Thyroid gland (tissue), 4 donors: ENCODE measurements at regions not wholly inside any gene's neighbourhood (a gene's known extent, or its start where the extent isn't known, plus 50 kb on each side); places are given as distances from the start of the nearest gene placed in this dataset.

Experiments used
- DNase-seq, 2 donors: peaks; one replicate each; pipeline ENCODE4 v3.0.0-alpha.2; 2019
- H3K27ac ChIP-seq, 3 donors: fragments of 200-600 bp; sonication (generic); 1 replicate in 2 of 3; 2 replicates in 1 of 3; pipeline ENCODE4 v1.5.1; 2016 to 2019; ENCODE audit warnings: mild to moderate bottlenecking in 1 of 3, moderate library complexity in 1 of 3
- H3K27me3 ChIP-seq: fragments of 200-600 bp; sonication (generic); one replicate; pipeline ENCODE4 v1.5.1; 2019
- H3K36me3 ChIP-seq, 2 donors: fragments of 200-600 bp; sonication (generic); one replicate each; pipeline ENCODE4 v1.5.1; 2016 to 2019
- H3K4me1 ChIP-seq, 2 donors: fragments of 200-600 bp; sonication (generic); one replicate each; pipeline ENCODE4 v1.5.1; 2017 to 2019
- H3K4me3 ChIP-seq, 3 donors: fragments of 200-600 bp; sonication (generic); replicated peaks in 1 of 3; 1 replicate in 2 of 3; 2 replicates in 1 of 3; pipeline ENCODE4 v1.5.1; 2016; ENCODE audit warnings: mild to moderate bottlenecking in 1 of 3
- H3K9me3 ChIP-seq: fragments of 200-600 bp; sonication (generic); one replicate; pipeline ENCODE4 v1.5.1; 2017
- POLR2A ChIP-seq, 2 donors: fragments of 450-650 bp; IDR thresholded peaks; one replicate each; pipeline ENCODE4 v1.6.1; 2017; ENCODE audit warnings: antibody characterized with exemption in 2 of 2, mild to moderate bottlenecking in 2 of 2, moderate library complexity in 1 of 2
- WGBS, 2 donors: methylation state at CpG; one replicate each; pipeline ENCODE4 v1.1.5; 2017; 5-methylcytosine and 5-hydroxymethylcytosine counted together
- intact Hi-C: fragments of 100-400 bp; cut with DNase I; formaldehyde crosslinking; loops from one replicate; pipeline ENCODE4 v1.15.1; 2023
- TF ChIP-seq, protein P1 (sequence below), 6 experiments: fragments of 200-600 bp in 3 of 6; fragments of 450-650 bp in 3 of 6; sonication (generic) in 3 of 6; IDR thresholded peaks; one replicate each; pipeline ENCODE4 v1.5.1; 2016 to 2019; ENCODE audit warnings: antibody characterized with exemption in 6 of 6, mild to moderate bottlenecking in 2 of 6, inconsistent platforms in 1 of 6, moderate library complexity in 1 of 6

DNA sequence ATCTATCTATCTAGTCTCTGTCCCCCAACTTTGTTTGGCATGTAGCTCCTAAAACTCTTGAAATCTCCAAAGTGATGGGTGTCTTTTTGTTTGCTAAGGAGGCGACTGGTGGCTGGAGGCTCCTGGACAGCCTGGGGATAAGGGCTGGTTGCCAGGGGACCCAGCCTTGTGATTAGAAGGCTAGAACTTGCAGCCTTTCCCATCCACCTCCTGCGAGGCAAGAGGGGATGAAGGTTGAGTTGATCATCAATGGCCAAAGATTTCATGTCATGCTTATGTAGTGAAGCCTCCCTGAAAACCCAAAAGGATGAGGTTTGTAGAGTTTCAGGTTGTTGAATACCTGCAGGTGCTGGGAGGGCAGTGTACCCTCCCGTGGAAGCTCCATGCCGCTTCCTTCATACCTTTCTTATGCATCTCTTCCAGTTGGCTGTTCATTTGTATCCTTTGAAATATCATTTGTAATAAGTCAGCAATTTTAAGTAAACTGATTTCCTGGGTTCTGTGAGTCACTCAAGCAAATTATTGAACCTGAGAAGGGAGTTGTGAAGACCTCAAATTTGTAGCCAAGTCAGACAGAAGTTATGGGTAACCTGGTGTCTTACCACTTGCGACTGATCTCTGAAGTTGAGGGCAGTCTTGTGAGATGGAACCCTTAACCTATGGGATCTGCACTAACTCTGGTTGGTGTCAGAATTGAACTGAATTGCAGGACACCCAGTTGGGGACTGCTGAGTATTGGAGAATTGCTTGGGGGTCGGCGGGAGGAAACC lies 202.4 kb downstream of the SEC14L1 start:
- peak in 1 of 2 donors; percentile 0 for DNase-seq
- H3K4me1 ChIP-seq, result peaks cover 11 to 36% of the 10 kb centered on the region in 2 donors
- TF ChIP-seq POLR2A (IDR thresholded peaks at IDR 0.05), result no peak
- TF ChIP-seq, protein P1, sequence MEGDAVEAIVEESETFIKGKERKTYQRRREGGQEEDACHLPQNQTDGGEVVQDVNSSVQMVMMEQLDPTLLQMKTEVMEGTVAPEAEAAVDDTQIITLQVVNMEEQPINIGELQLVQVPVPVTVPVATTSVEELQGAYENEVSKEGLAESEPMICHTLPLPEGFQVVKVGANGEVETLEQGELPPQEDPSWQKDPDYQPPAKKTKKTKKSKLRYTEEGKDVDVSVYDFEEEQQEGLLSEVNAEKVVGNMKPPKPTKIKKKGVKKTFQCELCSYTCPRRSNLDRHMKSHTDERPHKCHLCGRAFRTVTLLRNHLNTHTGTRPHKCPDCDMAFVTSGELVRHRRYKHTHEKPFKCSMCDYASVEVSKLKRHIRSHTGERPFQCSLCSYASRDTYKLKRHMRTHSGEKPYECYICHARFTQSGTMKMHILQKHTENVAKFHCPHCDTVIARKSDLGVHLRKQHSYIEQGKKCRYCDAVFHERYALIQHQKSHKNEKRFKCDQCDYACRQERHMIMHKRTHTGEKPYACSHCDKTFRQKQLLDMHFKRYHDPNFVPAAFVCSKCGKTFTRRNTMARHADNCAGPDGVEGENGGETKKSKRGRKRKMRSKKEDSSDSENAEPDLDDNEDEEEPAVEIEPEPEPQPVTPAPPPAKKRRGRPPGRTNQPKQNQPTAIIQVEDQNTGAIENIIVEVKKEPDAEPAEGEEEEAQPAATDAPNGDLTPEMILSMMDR (IDR thresholded peaks at IDR 0.05), result no peak
- no peaks in the 10 kb centered on the region for H3K36me3 ChIP-seq
- no peak overlapping the region for H3K4me3 ChIP-seq
- no peak overlapping the region for H3K27ac ChIP-seq
- no peaks in the 10 kb centered on the region for H3K27me3 ChIP-seq
- H3K9me3 ChIP-seq, result no peaks in the 10 kb centered on the region
- WGBS, 2 donors, result 93 to 95% methylated on average over 7 of the region's 7 CpGs
- intact Hi-C loops, result no loop called here

DNA sequence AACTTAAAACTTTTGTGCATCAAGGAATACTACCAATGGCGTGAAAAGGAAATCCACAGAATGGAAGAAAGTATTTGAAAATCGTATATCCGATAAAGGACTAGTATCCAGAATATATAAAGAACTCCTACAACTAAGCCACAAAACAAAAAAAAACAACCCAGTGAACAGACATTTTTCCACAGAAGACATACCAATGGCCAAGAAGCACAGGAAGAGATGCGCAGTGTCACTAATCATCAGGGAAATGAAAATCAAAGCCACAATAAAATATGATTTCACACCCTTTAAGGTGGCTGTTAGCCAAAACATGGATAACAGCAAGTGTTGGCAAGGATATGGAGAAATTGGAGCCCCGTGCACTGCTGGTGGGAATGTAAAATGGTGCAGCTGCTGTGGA lies 203.3 kb downstream of the SEC14L1 start:
- no peaks in the 10 kb centered on the region for H3K9me3 ChIP-seq
- H3K36me3 ChIP-seq, result no peaks in the 10 kb centered on the region
- intact Hi-C loops, result no loop called here
- H3K4me3 ChIP-seq, result no peak overlapping the region
- peaks cover 5 to 33% of the 10 kb centered on the region in 2 donors for H3K4me1 ChIP-seq
- no peak for TF ChIP-seq POLR2A (IDR thresholded peaks at IDR 0.05)
- TF ChIP-seq, protein P1 (IDR thresholded peaks at IDR 0.05), result no peak
- H3K27ac ChIP-seq, result no peak overlapping the region
- no peaks in the 10 kb centered on the region for H3K27me3 ChIP-seq
- DNase-seq, result no peak
- WGBS, 2 donors, result 97 to 98% methylated on average over 5 of the region's 5 CpGs

DNA sequence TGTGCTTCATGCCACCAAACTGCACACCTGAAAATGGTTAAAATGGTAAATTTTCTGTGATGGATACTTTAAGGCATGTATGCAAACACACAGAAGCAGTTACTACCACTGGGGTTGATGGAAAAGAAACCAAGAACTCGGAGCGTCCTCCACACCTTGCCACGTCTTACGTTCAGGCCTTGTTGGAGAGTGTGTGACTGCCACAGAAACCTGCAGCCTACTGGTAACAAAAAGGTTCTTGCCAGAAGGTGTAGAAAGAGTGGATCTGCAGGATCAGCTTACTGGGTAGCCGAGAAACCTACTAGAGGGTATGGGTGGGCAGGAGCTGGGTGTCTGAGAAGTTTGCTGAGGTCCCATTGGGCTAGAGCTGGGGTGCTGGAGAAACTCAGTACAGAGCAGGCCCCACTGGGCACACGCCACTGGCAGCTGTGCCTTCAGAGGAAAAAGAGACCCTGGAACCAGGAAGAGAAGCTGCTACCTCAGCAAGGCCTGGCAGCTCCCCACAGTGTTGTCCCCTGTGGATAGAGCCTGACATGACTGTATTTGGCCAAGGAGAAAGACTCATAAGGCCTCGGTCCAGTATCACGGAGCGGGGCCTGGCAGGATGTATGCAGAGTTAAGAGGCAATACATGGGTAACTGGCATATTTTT lies 204.6 kb downstream of the SEC14L1 start:
- DNase-seq, result peak in 1 of 2 donors; percentile 5
- WGBS, 2 donors, result 79 to 85% methylated on average over 9 of the region's 9 CpGs
- Histone ChIP-seq H3K27ac (no peak overlapping the region), H3K4me1 (peaks cover 11 to 41% of the 10 kb centered on the region in 2 donors), H3K27me3 (no peaks in the 10 kb centered on the region), H3K4me3 (no peak overlapping the region), H3K9me3 (no peaks in the 10 kb centered on the region), H3K36me3 (no peaks in the 10 kb centered on the region)
- TF ChIP-seq POLR2A (IDR thresholded peaks at IDR 0.05), result no peak
- TF ChIP-seq, protein P1 (IDR thresholded peaks at IDR 0.05), result peak in 1 of 6 experiments; percentile 4
- intact Hi-C loops, result no loop called here

DNA sequence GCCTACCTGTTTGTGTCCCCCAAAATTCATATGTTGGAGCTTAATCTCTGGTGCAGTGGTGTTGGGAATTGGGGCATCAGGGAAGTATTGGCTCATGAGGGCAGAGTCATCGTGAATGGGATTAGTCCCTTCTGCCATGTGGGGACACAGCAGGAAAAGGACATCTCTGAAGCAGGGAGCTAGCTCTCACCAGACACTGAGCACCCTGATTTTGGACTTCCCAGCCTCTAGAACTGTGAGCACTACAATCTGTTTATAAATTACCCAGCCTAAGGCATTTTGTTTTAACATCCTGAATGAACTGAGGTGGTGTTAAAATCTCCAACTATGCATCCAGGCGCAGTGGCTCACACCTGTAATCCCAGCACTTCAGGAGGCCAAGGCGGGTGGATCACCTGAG lies 206.0 kb downstream of the SEC14L1 start:
- no peaks in the 10 kb centered on the region for H3K27me3 ChIP-seq
- no peak for DNase-seq
- peaks cover 19 to 42% of the 10 kb centered on the region in 2 donors for H3K4me1 ChIP-seq
- intact Hi-C loops, result no loop called here
- no peak for TF ChIP-seq POLR2A (IDR thresholded peaks at IDR 0.05)
- TF ChIP-seq, protein P1 (IDR thresholded peaks at IDR 0.05), result no peak
- no peak overlapping the region for H3K27ac ChIP-seq
- no peaks in the 10 kb centered on the region for H3K36me3 ChIP-seq
- H3K9me3 ChIP-seq, result no peaks in the 10 kb centered on the region
- H3K4me3 ChIP-seq, result no peak overlapping the region
- 98 to 100% methylated on average over 2 to 3 of the region's 3 CpGs for WGBS, 2 donors

DNA sequence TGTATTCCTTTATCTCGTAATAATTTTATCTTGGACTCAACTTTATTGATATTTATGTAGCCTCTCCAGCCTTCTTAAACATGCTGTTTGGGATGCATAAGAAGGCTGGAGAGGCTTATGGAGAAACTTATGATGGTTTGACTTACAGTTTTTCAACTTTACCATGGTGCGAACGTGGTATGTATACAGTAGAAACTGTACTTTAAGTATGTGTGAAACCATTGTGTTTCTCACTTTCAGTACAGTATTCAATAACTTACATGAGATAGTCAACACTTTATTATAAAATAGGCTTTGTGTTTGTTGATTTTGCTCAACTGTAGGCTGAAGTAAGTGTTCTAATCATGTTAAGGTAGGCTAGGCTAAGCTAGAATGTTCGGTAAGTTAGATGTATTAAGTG lies 206.8 kb downstream of the SEC14L1 start:
- no peak for TF ChIP-seq POLR2A (IDR thresholded peaks at IDR 0.05)
- TF ChIP-seq, protein P1 (IDR thresholded peaks at IDR 0.05), result no peak
- no peaks in the 10 kb centered on the region for H3K9me3 ChIP-seq
- no peaks in the 10 kb centered on the region for H3K36me3 ChIP-seq
- intact Hi-C loops, result no loop called here
- H3K4me3 ChIP-seq, result no peak overlapping the region
- no peak for DNase-seq
- peaks cover 27 to 48% of the 10 kb centered on the region in 2 donors for H3K4me1 ChIP-seq
- no peaks in the 10 kb centered on the region for H3K27me3 ChIP-seq
- 96 to 98% methylated on average over 4 of the region's 4 CpGs for WGBS, 2 donors
- H3K27ac ChIP-seq, result no peak overlapping the region
